ENCODE measurements at regions not wholly inside any gene's neighbourhood (a gene's known extent, or its start where the extent isn't known, plus 50 kb on each side); places are given as distances from the start of the nearest gene placed in this dataset.

DNA sequence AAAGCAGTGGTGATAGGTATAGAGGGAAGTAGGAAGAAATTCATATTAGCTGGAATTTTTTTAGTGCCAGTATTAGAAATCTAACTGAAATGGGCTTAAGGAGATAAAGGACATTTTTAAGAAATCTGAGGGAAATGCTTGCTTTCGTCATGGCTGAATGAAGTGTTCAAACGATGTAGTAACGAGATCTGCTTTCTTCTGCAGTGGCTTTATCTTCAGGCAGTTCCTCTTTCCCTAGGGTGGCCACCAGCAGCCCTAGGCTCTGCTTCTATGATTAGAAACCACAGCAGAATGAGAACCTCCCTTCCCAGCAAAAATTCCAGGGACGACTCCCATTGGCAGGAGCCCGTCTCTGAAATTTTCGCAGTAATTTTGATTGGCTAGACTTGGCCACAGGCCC is 163.9 kb upstream of the FRMD6 start:
- DNase-seq (no peak), ATAC-seq (ENCODE audit: low read depth) (no peak)
- CTCF ChIA-PET = no interaction called here
- Mint-ChIP-seq H3K9me3 (no peaks in the 10 kb centered on the region), H3K27ac (no peak overlapping the region), H3K4me1 (no peaks in the 10 kb centered on the region), H3K4me3 (no peak overlapping the region), H3K27me3 (peaks cover 1% of the 10 kb centered on the region), H3K36me3 (ENCODE audit: low read depth) (no peaks in the 10 kb centered on the region)
- POLR2A ChIA-PET = no interaction called here
- intact Hi-C loops (cut with micrococcal nuclease) = no loop called here
- TF ChIP-seq, protein P1, sequence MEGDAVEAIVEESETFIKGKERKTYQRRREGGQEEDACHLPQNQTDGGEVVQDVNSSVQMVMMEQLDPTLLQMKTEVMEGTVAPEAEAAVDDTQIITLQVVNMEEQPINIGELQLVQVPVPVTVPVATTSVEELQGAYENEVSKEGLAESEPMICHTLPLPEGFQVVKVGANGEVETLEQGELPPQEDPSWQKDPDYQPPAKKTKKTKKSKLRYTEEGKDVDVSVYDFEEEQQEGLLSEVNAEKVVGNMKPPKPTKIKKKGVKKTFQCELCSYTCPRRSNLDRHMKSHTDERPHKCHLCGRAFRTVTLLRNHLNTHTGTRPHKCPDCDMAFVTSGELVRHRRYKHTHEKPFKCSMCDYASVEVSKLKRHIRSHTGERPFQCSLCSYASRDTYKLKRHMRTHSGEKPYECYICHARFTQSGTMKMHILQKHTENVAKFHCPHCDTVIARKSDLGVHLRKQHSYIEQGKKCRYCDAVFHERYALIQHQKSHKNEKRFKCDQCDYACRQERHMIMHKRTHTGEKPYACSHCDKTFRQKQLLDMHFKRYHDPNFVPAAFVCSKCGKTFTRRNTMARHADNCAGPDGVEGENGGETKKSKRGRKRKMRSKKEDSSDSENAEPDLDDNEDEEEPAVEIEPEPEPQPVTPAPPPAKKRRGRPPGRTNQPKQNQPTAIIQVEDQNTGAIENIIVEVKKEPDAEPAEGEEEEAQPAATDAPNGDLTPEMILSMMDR (IDR thresholded peaks at IDR 0.05) = no peak

DNA sequence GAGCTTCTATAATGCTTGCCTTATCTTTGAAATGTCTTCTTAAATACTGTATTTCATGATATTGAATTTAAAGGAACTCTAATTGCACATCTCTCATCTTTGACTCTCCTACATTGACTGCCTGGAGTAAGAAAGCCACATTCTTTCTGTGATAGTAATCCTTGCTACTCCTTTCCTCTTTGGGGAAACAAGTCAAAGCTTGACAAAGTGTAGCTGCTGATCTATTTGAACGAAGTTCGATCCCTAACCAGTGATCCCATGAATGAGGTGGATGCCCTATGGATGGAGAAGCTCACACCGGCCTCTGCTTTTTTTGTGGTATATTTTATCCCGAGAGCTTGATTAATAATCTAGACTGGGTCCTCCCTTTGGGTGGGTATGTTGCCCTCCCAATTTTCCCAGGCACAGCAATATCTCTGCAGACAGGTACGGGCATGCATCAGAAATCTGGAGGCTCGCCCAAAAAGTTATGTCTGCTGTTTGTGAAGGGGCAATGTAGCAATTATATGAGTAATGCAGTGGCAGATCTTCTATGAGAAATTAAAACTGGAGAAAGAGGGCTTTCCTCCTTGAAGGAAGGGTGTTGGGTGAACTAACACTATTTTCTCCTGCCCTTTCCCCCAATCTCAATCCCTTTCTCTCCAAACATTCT is 163.0 kb upstream of the FRMD6 start:
- intact Hi-C loops (cut with micrococcal nuclease) = no loop called here
- ATAC-seq (ENCODE audit: low read depth) (no peak), DNase-seq (no peak)
- TF ChIP-seq, protein P1 (IDR thresholded peaks at IDR 0.05) = no peak
- ChIA-PET CTCF (no interaction called here), POLR2A (no interaction called here)
- Mint-ChIP-seq H3K27ac (no peak overlapping the region), H3K36me3 (ENCODE audit: low read depth) (no peaks in the 10 kb centered on the region), H3K27me3 (peaks cover 3% of the 10 kb centered on the region), H3K4me1 (no peaks in the 10 kb centered on the region), H3K9me3 (peaks cover 2% of the 10 kb centered on the region), H3K4me3 (no peak overlapping the region)

DNA sequence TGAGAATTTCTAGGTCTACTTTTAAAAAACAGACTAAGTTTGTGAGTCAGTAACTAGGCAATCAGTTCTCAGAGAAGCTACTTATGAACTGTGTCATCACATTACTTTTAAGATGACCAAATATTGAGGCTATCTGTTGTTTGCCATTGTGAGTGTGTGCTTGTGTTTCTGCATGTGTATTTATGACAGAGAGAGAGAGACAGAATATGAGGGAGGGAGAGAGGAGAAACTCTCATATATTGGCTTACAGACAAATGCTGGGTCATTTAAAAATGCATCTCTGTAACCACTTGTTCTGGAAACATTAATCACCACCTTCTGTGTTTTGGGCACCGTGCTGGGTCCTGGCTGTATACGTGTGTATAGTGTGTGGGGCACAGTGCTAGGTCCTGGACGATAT is 161.5 kb upstream of the FRMD6 start:
- TF ChIP-seq, protein P1 (IDR thresholded peaks at IDR 0.05) = no peak
- H3K9me3 Mint-ChIP-seq = peaks cover 2% of the 10 kb centered on the region
- ChIA-PET CTCF (no interaction called here), POLR2A (no interaction called here)
- no peak overlapping the region for H3K27ac Mint-ChIP-seq
- peaks cover 6% of the 10 kb centered on the region for H3K27me3 Mint-ChIP-seq
- intact Hi-C loops (cut with micrococcal nuclease) = no loop called here
- ATAC-seq (ENCODE audit: low read depth) (no peak), DNase-seq (no peak)
- H3K4me3 Mint-ChIP-seq = no peak overlapping the region
- no peaks in the 10 kb centered on the region for H3K4me1 Mint-ChIP-seq
- H3K36me3 Mint-ChIP-seq (ENCODE audit: low read depth) = no peaks in the 10 kb centered on the region

DNA sequence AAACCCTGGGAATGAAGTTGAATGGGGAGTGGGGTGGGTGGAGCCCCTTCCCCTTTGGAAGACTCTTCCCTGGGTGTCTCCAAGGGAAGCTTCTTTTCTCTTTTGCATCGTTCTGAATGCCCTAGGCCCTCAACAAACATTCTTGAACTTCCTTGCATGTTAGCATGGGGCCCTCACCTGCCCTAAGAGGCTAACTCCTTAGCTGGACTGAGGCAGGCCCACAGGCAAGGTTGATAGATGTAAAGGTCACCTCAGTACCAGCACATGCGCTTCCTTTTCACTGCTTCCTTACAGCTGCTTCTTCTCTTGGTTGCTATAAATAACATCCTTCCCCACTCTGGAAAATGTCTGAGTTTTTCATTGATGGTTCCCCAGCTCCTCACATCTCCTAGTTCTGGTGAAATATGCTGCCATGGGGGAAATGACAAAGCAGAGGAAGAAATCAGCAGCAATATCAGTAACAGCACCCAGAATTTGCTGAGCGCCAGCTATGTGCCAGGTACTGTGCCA is 160.6 kb upstream of the FRMD6 start:
- Mint-ChIP-seq H3K27ac (no peak overlapping the region), H3K9me3 (peaks cover 2% of the 10 kb centered on the region), H3K4me1 (no peaks in the 10 kb centered on the region), H3K27me3 (peaks cover 6% of the 10 kb centered on the region), H3K4me3 (no peak overlapping the region), H3K36me3 (ENCODE audit: low read depth) (no peaks in the 10 kb centered on the region)
- CTCF ChIA-PET = no interaction called here
- TF ChIP-seq, protein P1 (IDR thresholded peaks at IDR 0.05) = no peak
- ATAC-seq (ENCODE audit: low read depth) (no peak), DNase-seq (no peak)
- POLR2A ChIA-PET = no interaction called here
- intact Hi-C loops (cut with micrococcal nuclease) = no loop called here

DNA sequence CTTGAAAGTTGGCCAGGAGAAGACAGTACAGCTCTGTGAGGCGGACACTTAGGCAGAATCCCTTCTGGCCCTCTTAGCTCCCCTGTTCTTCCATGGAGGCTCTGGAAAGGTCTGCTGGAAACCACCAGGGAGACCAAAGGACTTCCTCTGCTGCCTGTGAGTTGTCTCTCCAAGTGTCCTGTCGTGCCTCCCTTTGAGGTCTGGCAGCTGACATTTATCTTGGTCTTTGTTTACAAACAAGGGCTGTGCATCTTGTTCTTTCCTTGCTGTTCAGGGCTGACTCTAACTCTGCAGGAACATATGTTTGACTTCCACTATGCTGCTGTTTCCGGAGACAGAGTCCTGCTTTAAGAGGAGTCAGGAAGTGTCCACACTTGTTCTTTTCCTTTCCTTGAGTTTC is 159.9 kb upstream of the FRMD6 start:
- no peak overlapping the region for H3K4me3 Mint-ChIP-seq
- CTCF ChIA-PET = no interaction called here
- POLR2A ChIA-PET = no interaction called here

More for the DNA sequence above, 159.9 kb upstream of the FRMD6 start:
- intact Hi-C loops (cut with micrococcal nuclease) = no loop called here
- DNase-seq (no peak), ATAC-seq (ENCODE audit: low read depth) (no peak)
- TF ChIP-seq, protein P1 (IDR thresholded peaks at IDR 0.05) = no peak
- Mint-ChIP-seq H3K36me3 (ENCODE audit: low read depth) (no peaks in the 10 kb centered on the region), H3K9me3 (peaks cover 3% of the 10 kb centered on the region), H3K27me3 (peaks cover 6% of the 10 kb centered on the region), H3K4me1 (no peaks in the 10 kb centered on the region), H3K27ac (no peak overlapping the region)
